Testis (tissue), 2 donors: ENCODE measurements at regions not wholly inside any gene's neighbourhood (a gene's known extent, or its start where the extent isn't known, plus 50 kb on each side); places are given as distances from the start of the nearest gene placed in this dataset.

ENCODE experiments used
- POLR2A ChIP-seq: fragments of 450-650 bp; IDR thresholded peaks from one replicate; pipeline ENCODE4 v1.6.1; 2017; ENCODE audit warnings: antibody characterized with exemption, mild to moderate bottlenecking, moderate library complexity
- TF ChIP-seq, protein P1 (sequence below), 3 experiments: fragments of 450-650 bp in 2 of 3; fragments of 200-600 bp in 1 of 3; sonication (generic) in 1 of 3; IDR thresholded peaks; one replicate each; pipeline ENCODE4 v1.5.1; 2016 to 2019; ENCODE audit warnings: antibody characterized with exemption in 3 of 3, mild to moderate bottlenecking in 2 of 3, moderate library complexity in 1 of 3

GRCh38 chr10:88088441-88089340 is 225.3 kb downstream of the PTEN start:
- TF ChIP-seq, protein P1, sequence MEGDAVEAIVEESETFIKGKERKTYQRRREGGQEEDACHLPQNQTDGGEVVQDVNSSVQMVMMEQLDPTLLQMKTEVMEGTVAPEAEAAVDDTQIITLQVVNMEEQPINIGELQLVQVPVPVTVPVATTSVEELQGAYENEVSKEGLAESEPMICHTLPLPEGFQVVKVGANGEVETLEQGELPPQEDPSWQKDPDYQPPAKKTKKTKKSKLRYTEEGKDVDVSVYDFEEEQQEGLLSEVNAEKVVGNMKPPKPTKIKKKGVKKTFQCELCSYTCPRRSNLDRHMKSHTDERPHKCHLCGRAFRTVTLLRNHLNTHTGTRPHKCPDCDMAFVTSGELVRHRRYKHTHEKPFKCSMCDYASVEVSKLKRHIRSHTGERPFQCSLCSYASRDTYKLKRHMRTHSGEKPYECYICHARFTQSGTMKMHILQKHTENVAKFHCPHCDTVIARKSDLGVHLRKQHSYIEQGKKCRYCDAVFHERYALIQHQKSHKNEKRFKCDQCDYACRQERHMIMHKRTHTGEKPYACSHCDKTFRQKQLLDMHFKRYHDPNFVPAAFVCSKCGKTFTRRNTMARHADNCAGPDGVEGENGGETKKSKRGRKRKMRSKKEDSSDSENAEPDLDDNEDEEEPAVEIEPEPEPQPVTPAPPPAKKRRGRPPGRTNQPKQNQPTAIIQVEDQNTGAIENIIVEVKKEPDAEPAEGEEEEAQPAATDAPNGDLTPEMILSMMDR (IDR thresholded peaks at IDR 0.05), result no peak
- no peak for TF ChIP-seq POLR2A
